Fibroblast of the aortic adventitia (primary cell): ENCODE measurements at regions not wholly inside any gene's neighbourhood (a gene's known extent, or its start where the extent isn't known, plus 50 kb on each side); places are given as distances from the start of the nearest gene placed in this dataset.
A peak's percentile ranks its signal among the peaks of the same experiment; 100 is the strongest.
"Not testable (repeated sequence)": the region's sequence is repeated elsewhere in the genome, so short reads cannot be mapped to it uniquely, and the experiment has no call there.

Source experiments
- DNase-seq: peaks from one replicate; pipeline ENCODE4 v3.0.0-alpha.2; 2010; ENCODE audit warnings: low read depth
- H3K4me3 ChIP-seq: 2 replicates; pipeline ENCODE4 v1.5.1; 2011; ENCODE audit warnings: low read depth, mild to moderate bottlenecking, control low read depth, low read length, moderate library complexity
- CTCF ChIP-seq: IDR thresholded peaks from 2 replicates; pipeline ENCODE4 v1.5.1; 2011; ENCODE audit warnings: mild to moderate bottlenecking, low read length, control low read depth, inconsistent platforms; ENCODE audit not compliant: insufficient read depth

- no peak overlapping the region for H3K4me3 ChIP-seq
- no peak for TF ChIP-seq CTCF
- DNase-seq = no peak
These were observed 77.9 kb upstream of the RFLNA start for GRCh38 chr12:124216966-124217365.

- peak overlapping the region; percentile 3 for H3K4me3 ChIP-seq
- DNase-seq = no peak
- no peak for TF ChIP-seq CTCF
These were observed 77.2 kb upstream of the RFLNA start for GRCh38 chr12:124217508-124218242.

- TF ChIP-seq CTCF = no peak
- no peak for DNase-seq
- no peak overlapping the region for H3K4me3 ChIP-seq
These were observed 76.7 kb upstream of the RFLNA start for GRCh38 chr12:124218243-124218560.

GRCh38 chr12:124218650-124219049 lies 76.2 kb upstream of the RFLNA start:
- H3K4me3 ChIP-seq, DNase-seq: not testable (repeated sequence)

- no peak overlapping the region for H3K4me3 ChIP-seq
- no peak for DNase-seq
- no peak for TF ChIP-seq CTCF
These were observed 72.3 kb upstream of the RFLNA start for GRCh38 chr12:124222368-124223245.

GRCh38 chr12:124223733-124224138 lies 71.2 kb upstream of the RFLNA start:
- not testable (repeated sequence) for H3K4me3 ChIP-seq, DNase-seq

GRCh38 chr12:124224535-124225110 lies 70.3 kb upstream of the RFLNA start:
- DNase-seq = no peak
- TF ChIP-seq CTCF = no peak
- no peak overlapping the region for H3K4me3 ChIP-seq

- no peak overlapping the region for H3K4me3 ChIP-seq
- DNase-seq = no peak
- TF ChIP-seq CTCF = no peak
These were observed 69.2 kb upstream of the RFLNA start for GRCh38 chr12:124225730-124226129.
